Memory B cell (primary cell): ENCODE measurements at regions not wholly inside any gene's neighbourhood (a gene's known extent, or its start where the extent isn't known, plus 50 kb on each side); places are given as distances from the start of the nearest gene placed in this dataset.

Source experiments
- ATAC-seq: fragments of 150-1000 bp; cut with Tn5 transposase; 2 replicates; pipeline ENCODE4 v1.10.0; 2021; ENCODE audit warnings: low read depth, mild to moderate bottlenecking, moderate library complexity
- DNase-seq, 2 donors: peaks; one replicate each; pipeline ENCODE4 v3.0.0; 2022; ENCODE audit warnings: low spot score in 2 of 2
- H3K27ac Mint-ChIP-seq: one replicate; pipeline ENCODE4 v1.8.0; 2022; ENCODE audit warnings: mild to moderate bottlenecking, moderate library complexity, mixed read lengths
- H3K27me3 Mint-ChIP-seq: one replicate; pipeline ENCODE4 v1.8.0; 2022; ENCODE audit warnings: mixed read lengths
- H3K36me3 Mint-ChIP-seq: one replicate; pipeline ENCODE4 v1.8.0; 2022; ENCODE audit warnings: mild to moderate bottlenecking, mixed read lengths
- H3K4me1 Mint-ChIP-seq: one replicate; pipeline ENCODE4 v1.8.0; 2022; ENCODE audit warnings: mixed read lengths
- H3K4me3 Mint-ChIP-seq: one replicate; pipeline ENCODE4 v1.8.0; 2022; ENCODE audit warnings: mild to moderate bottlenecking, moderate library complexity, mixed read lengths
- H3K9me3 Mint-ChIP-seq: one replicate; pipeline ENCODE4 v1.8.0; 2022; ENCODE audit warnings: mixed read lengths

GRCh38 chr14:105859717-105860614, 333.6 kb downstream of the TMEM121 start:
- ATAC-seq (no peak), DNase-seq (peak in 1 of 2 donors; percentile 11)
- Mint-ChIP-seq H3K4me1 (peaks cover 4% of the 10 kb centered on the region), H3K27me3 (no peaks in the 10 kb centered on the region), H3K4me3 (peak overlapping the region; percentile 90), H3K27ac (peak overlapping the region; percentile 95), H3K36me3 (peaks cover 38% of the 10 kb centered on the region), H3K9me3 (no peaks in the 10 kb centered on the region)

- peak in 1 of 2 donors; percentile 18 for DNase-seq
- Mint-ChIP-seq H3K4me1 (peaks cover under 1% of the 10 kb centered on the region), H3K36me3 (peaks cover 34% of the 10 kb centered on the region), H3K9me3 (no peaks in the 10 kb centered on the region), H3K27me3 (no peaks in the 10 kb centered on the region), H3K4me3 (peak overlapping the region; percentile 90), H3K27ac (peak overlapping the region; percentile 95)
- ATAC-seq: no peak
These were observed 334.5 kb downstream of the TMEM121 start for GRCh38 chr14:105860615-105861580.

GRCh38 chr14:105861985-105862465, 335.6 kb downstream of the TMEM121 start:
- Mint-ChIP-seq H3K27ac (peak overlapping the region; percentile 95), H3K4me1 (no peaks in the 10 kb centered on the region), H3K4me3 (peak overlapping the region; percentile 90), H3K27me3 (no peaks in the 10 kb centered on the region), H3K9me3 (no peaks in the 10 kb centered on the region), H3K36me3 (peaks cover 31% of the 10 kb centered on the region)
- peak; percentile 39 to 75 for DNase-seq
- peak; percentile 85 for ATAC-seq

- Mint-ChIP-seq H3K4me3 (peak overlapping the region; percentile 90), H3K27me3 (no peaks in the 10 kb centered on the region), H3K27ac (peak overlapping the region; percentile 95), H3K36me3 (peaks cover 31% of the 10 kb centered on the region), H3K4me1 (no peaks in the 10 kb centered on the region), H3K9me3 (no peaks in the 10 kb centered on the region)
- DNase-seq: peak in 1 of 2 donors; percentile 32
- peak; percentile 12 for ATAC-seq
These were observed 336.3 kb downstream of the TMEM121 start for GRCh38 chr14:105862581-105863239.

GRCh38 chr14:105863296-105864108, 337.1 kb downstream of the TMEM121 start:
- ATAC-seq: no peak
- Mint-ChIP-seq H3K27ac (peak overlapping the region; percentile 95), H3K4me3 (peak overlapping the region; percentile 90), H3K36me3 (peaks cover 30% of the 10 kb centered on the region), H3K4me1 (no peaks in the 10 kb centered on the region), H3K27me3 (no peaks in the 10 kb centered on the region), H3K9me3 (no peaks in the 10 kb centered on the region)
- peak in 1 of 2 donors; percentile 11 for DNase-seq

- H3K4me3 Mint-ChIP-seq: peak overlapping the region; percentile 90
- no peak for DNase-seq
These were observed 337.7 kb downstream of the TMEM121 start for GRCh38 chr14:105864116-105864515.

GRCh38 chr14:105864651-105865265, 338.4 kb downstream of the TMEM121 start:
- H3K36me3 Mint-ChIP-seq: peaks cover 30% of the 10 kb centered on the region
- DNase-seq (no peak), ATAC-seq (no peak)
- no peaks in the 10 kb centered on the region for H3K9me3 Mint-ChIP-seq
- no peak overlapping the region for H3K27ac Mint-ChIP-seq
- no peaks in the 10 kb centered on the region for H3K4me1 Mint-ChIP-seq
- H3K4me3 Mint-ChIP-seq: peak overlapping the region; percentile 90
- H3K27me3 Mint-ChIP-seq: no peaks in the 10 kb centered on the region

More at GRCh38 chr14:105864116-105864515, 337.7 kb downstream of the TMEM121 start:
- Mint-ChIP-seq H3K27ac (peak overlapping the region; percentile 38), H3K9me3 (no peaks in the 10 kb centered on the region), H3K4me1 (no peaks in the 10 kb centered on the region), H3K36me3 (peaks cover 30% of the 10 kb centered on the region), H3K27me3 (no peaks in the 10 kb centered on the region)
- ATAC-seq: no peak

- no peaks in the 10 kb centered on the region for H3K9me3 Mint-ChIP-seq
- H3K36me3 Mint-ChIP-seq: peaks cover 28% of the 10 kb centered on the region
- no peak for ATAC-seq
- no peaks in the 10 kb centered on the region for H3K4me1 Mint-ChIP-seq
- H3K4me3 Mint-ChIP-seq: peak overlapping the region; percentile 90
- no peak for DNase-seq
- H3K27ac Mint-ChIP-seq: no peak overlapping the region
- no peaks in the 10 kb centered on the region for H3K27me3 Mint-ChIP-seq
These were observed 339.0 kb downstream of the TMEM121 start for GRCh38 chr14:105865266-105865903.

GRCh38 chr14:105865904-105866840, 339.8 kb downstream of the TMEM121 start:
- DNase-seq: no peak
- ATAC-seq: no peak
- peak overlapping the region; percentile 64 for H3K4me3 Mint-ChIP-seq
- no peaks in the 10 kb centered on the region for H3K4me1 Mint-ChIP-seq
- no peaks in the 10 kb centered on the region for H3K9me3 Mint-ChIP-seq
- H3K36me3 Mint-ChIP-seq: peaks cover 21% of the 10 kb centered on the region
- H3K27me3 Mint-ChIP-seq: no peaks in the 10 kb centered on the region
- H3K27ac Mint-ChIP-seq: no peak overlapping the region

GRCh38 chr14:105866841-105867321, 340.5 kb downstream of the TMEM121 start:
- no peak for DNase-seq
- ATAC-seq: no peak
- Mint-ChIP-seq H3K27me3 (no peaks in the 10 kb centered on the region), H3K4me3 (peak overlapping the region; percentile 64), H3K27ac (no peak overlapping the region), H3K4me1 (no peaks in the 10 kb centered on the region), H3K9me3 (no peaks in the 10 kb centered on the region), H3K36me3 (peaks cover 17% of the 10 kb centered on the region)

- no peak overlapping the region for H3K4me3 Mint-ChIP-seq
- no peak for ATAC-seq
- no peak overlapping the region for H3K27ac Mint-ChIP-seq
- H3K9me3 Mint-ChIP-seq: no peaks in the 10 kb centered on the region
- no peaks in the 10 kb centered on the region for H3K4me1 Mint-ChIP-seq
- DNase-seq: no peak
- H3K36me3 Mint-ChIP-seq: peaks cover 6% of the 10 kb centered on the region
- no peaks in the 10 kb centered on the region for H3K27me3 Mint-ChIP-seq
These were observed 341.7 kb downstream of the TMEM121 start for GRCh38 chr14:105867961-105868599.
